ENCODE measurements at regions not wholly inside any gene's neighbourhood (a gene's known extent, or its start where the extent isn't known, plus 50 kb on each side); places are given as distances from the start of the nearest gene placed in this dataset.

DNA sequence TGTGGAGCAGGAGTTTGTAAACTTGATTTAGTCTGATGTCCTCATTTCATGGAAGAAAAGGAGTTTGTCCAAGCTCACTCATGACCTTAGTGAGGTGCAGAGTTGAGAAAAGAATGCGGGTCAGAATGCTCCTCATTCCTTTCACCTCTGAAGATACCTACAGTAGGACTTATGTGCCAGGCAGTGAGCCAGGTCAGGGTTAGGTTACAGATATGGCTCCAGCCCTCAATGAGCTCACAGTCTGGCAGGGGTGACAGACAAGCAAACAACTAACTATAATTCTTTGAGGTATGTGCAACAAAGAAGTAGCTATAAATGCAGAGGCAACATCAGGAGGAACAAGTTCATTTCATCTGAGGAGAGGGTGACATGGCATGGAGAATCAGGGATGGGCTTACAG is 102.5 kb downstream of the SPATA31D1 start:
- in situ Hi-C loops (cut with MboI) (no loop called here), intact Hi-C loops (cut with micrococcal nuclease) (no loop called here)
- Histone ChIP-seq H3K4me1 (replicated peaks in 1 of 2; ENCODE audit: control insufficient read depth in 2 of 2, insufficient read depth in 2 of 2, low read length in 2 of 2) (no peaks in the 10 kb centered on the region), H3K27ac (ENCODE audit: extremely low read depth, low read depth, low read length) (no peak overlapping the region), H3K9me3 (replicated peaks; ENCODE audit: control insufficient read depth, insufficient read depth, low read depth, low read length) (no peaks in the 10 kb centered on the region), H3K4me3 (no peak overlapping the region), H3K9me1 (ENCODE audit: control insufficient read depth, insufficient read depth, low read length) (no peaks in the 10 kb centered on the region), H2AFZ (ENCODE audit: low read depth, low read length) (no peak overlapping the region), H3K36me3 (ENCODE audit: control insufficient read depth, insufficient read depth, low read length) (no peaks in the 10 kb centered on the region), H3K9ac (ENCODE audit: insufficient read depth in 1 of 2, low read depth in 2 of 2, low read length in 2 of 2) (no peak overlapping the region), H4K20me1 (replicated peaks; ENCODE audit: control insufficient read depth, insufficient read depth, low read length) (no peaks in the 10 kb centered on the region), H3K4me2 (ENCODE audit: insufficient read depth, low read length) (no peak overlapping the region), H3K27me3 (ENCODE audit: control insufficient read depth in 2 of 2, insufficient read depth in 2 of 2, low read length in 2 of 2) (no peaks in the 10 kb centered on the region), H3K79me2 (ENCODE audit: control insufficient read depth, insufficient read depth, low read length) (no peaks in the 10 kb centered on the region)
- WGBS (ENCODE audit: insufficient coverage, low coverage, missing lambda C conversion rate): 0% methylated on average over 1 of the region's 1 CpG
- CTCF ChIA-PET (ENCODE audit: low intra/inter-chr PET ratio): no interaction called here
- FAIRE-seq (no peak), ATAC-seq (no peak), DNase-seq (ENCODE audit: extremely low read depth in 1 of 4, low spot score in 3 of 4) (no peak)
- BruUV-seq (replicated peaks): no TSS peak
- TF ChIP-seq MTA3 (IDR thresholded peaks at IDR 0.05; ENCODE audit: borderline replicate concordance): no peak
- POLR2A ChIA-PET: no interaction called here

DNA sequence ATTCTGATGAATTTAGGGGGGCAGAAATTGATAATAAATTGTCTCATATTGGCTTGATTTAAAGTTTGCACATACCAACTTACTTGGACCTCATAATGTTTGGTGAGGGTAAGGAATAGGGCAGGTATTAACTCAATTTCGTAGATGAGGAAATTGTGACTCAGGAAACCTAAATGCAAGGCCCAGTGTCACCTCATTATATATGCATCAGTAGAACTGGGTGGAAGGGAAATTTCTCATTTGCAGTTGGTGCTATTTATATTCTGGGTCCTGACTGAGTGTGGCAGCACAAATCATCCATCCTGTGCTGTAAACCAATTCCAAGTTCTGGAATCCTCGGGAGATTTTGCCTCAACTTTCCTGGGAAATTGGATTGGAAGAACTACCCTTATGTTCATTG is 103.0 kb downstream of the SPATA31D1 start:
- in situ Hi-C loops (cut with MboI): no loop called here
- Histone ChIP-seq H2AFZ (ENCODE audit: low read depth, low read length) (no peak overlapping the region), H3K4me1 (replicated peaks in 1 of 2; ENCODE audit: control insufficient read depth in 2 of 2, insufficient read depth in 2 of 2, low read length in 2 of 2) (no peaks in the 10 kb centered on the region), H3K79me2 (ENCODE audit: control insufficient read depth, insufficient read depth, low read length) (no peaks in the 10 kb centered on the region), H3K9ac (ENCODE audit: insufficient read depth in 1 of 2, low read depth in 2 of 2, low read length in 2 of 2) (no peak overlapping the region), H3K9me1 (ENCODE audit: control insufficient read depth, insufficient read depth, low read length) (no peaks in the 10 kb centered on the region), H3K4me2 (ENCODE audit: insufficient read depth, low read length) (no peak overlapping the region), H3K4me3 (no peak overlapping the region), H4K20me1 (replicated peaks; ENCODE audit: control insufficient read depth, insufficient read depth, low read length) (no peaks in the 10 kb centered on the region), H3K36me3 (ENCODE audit: control insufficient read depth, insufficient read depth, low read length) (no peaks in the 10 kb centered on the region), H3K27me3 (ENCODE audit: control insufficient read depth in 2 of 2, insufficient read depth in 2 of 2, low read length in 2 of 2) (no peaks in the 10 kb centered on the region), H3K27ac (ENCODE audit: extremely low read depth, low read depth, low read length) (no peak overlapping the region), H3K9me3 (replicated peaks; ENCODE audit: control insufficient read depth, insufficient read depth, low read depth, low read length) (no peaks in the 10 kb centered on the region)
- intact Hi-C loops (cut with micrococcal nuclease): no loop called here
- ChIA-PET CTCF (ENCODE audit: low intra/inter-chr PET ratio) (no interaction called here), POLR2A (no interaction called here)
- FAIRE-seq: no peak
- BruUV-seq (replicated peaks): no TSS peak
- WGBS (ENCODE audit: insufficient coverage, low coverage, missing lambda C conversion rate): 0% methylated on average over 1 of the region's 2 CpGs
- no peak for ATAC-seq
- no peak for TF ChIP-seq CBX8 (IDR thresholded peaks at IDR 0.05; ENCODE audit: borderline replicate concordance, extremely low read depth, low read depth, low read length, poor library complexity, severe bottlenecking)
- TF ChIP-seq DNMT1 (IDR thresholded peaks at IDR 0.05): no peak
- TF ChIP-seq POLR2A (conservative IDR thresholded peaks at IDR 0.05): no peak
- TF ChIP-seq SMARCB1 (IDR thresholded peaks at IDR 0.05; ENCODE audit: insufficient read length, low read depth): no peak
- DNase-seq (ENCODE audit: extremely low read depth in 1 of 4, low spot score in 3 of 4): no peak

All from K562 (cell line).